Stimulated activated CD4-positive, alpha-beta T cell treated with anti-CD3 and anti-CD28 coated beads, Interleukin-2, amount 100 ng/mL, for 4 hours (primary cell): ENCODE measurements at regions not wholly inside any gene's neighbourhood (a gene's known extent, or its start where the extent isn't known, plus 50 kb on each side); places are given as distances from the start of the nearest gene placed in this dataset.
"Not testable (repeated sequence)": the region's sequence is repeated elsewhere in the genome, so short reads cannot be mapped to it uniquely, and the experiment has no call there.

Experiments
- DNase-seq: peaks from one replicate; pipeline ENCODE4 v3.0.0-alpha.2; 2020; ENCODE audit warnings: low read depth

DNA sequence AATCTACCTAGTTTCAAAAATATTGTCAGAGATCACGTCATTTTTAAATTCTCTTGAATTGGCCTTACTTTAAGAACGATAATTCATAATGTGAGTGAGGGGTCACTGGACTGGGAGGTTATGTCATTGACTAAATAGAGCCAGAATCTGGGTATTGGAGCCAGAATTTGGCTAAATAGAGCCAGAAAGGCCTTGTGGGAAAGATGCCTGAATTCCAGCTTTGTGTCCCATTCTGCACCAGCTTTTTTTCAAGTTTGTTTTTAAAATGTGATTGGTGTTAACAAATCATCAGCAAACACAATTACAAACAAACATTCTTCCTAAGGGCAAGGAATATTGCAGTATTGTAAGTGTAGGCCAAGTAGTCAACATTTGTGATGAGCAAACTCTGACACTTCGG is 233.2 kb upstream of the PRKCQ start:
- DNase-seq, result no peak

DNA sequence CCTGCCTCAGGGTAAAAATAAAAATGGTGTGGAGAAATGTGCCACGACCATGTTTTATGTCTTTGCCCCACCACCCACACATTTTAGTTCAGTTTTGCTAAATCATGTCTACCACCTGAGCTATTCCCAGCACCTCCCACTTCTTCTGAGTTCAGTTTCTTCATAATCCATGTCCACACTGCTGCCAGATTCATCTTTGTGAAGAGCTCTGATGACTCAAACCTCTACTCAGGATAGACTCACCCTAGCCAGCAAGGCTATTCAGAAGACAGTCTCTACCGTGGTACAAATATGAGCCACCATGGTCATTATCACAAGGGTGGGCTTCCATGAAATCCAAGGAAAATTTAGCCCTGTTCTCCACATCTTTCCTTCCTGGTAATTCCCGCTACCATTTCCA is 231.1 kb upstream of the PRKCQ start:
- DNase-seq, result no peak

DNA sequence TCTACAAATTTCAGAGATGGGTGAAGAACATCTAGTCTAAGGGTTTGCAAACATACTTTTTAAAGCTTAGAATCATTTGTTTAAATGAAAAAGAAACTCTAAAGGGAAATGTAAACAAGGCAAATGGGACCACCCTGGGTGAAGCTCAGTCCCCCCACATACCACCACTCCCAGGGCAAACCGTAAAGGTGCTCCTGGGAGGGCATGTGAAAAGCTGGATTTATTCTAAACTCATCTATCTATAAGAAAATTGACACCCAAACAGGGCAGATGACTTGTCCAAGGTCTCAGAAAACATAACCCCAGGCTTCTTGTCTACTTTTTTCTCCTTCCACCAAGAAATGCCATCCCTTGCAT is 223.3 kb upstream of the PRKCQ start:
- no peak for DNase-seq

DNA sequence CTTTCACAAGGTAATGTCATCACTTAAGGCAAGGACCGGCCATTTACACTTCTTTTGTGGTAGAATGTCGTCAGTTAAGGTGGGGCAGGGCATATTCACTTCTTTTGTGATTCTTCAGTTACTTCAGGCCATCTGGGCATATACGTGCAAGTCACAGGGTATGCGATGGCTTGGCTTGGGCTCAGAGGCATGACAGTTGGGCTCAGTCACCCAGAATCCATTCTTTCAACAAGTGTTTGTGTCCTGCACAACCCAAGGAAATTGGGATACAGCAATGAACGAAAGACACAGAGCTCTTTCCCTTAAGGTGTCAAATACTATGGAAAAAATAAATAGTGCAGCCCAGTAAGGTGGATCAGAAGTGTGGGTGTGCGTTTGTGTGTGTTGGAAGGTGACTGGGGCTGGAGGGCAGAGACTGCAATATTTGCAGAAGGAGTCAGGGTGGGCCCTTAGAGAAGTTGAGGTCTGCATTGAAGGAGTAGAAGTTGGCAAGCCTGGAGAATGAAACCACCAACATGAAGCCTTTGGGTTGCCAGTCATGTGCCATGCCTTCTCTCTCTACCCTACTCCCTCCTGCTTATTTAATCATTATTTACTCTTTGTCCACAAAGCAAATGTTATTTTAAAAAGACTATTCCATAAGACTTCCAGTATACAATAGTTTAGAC is 222.8 kb upstream of the PRKCQ start:
- no peak for DNase-seq

DNA sequence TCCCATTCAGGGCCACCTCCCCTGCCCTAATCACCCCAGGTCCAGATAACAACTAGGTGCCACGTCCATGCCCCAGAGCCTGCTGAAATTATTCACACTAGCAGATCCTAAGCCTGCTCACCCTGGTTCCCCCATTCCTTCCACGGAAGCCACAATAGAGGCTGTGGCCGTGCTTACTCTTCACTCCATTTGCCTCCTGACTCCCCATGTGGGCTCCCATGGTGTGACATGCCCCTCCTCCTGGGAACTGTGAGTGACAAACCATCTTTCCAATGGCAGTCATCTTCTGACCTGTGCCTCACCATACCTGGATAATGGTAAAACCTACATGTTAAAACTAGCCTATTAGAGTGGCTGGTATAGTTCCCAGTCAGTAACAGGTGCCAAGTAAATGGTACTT is 216.2 kb upstream of the PRKCQ start:
- no peak for DNase-seq

DNA sequence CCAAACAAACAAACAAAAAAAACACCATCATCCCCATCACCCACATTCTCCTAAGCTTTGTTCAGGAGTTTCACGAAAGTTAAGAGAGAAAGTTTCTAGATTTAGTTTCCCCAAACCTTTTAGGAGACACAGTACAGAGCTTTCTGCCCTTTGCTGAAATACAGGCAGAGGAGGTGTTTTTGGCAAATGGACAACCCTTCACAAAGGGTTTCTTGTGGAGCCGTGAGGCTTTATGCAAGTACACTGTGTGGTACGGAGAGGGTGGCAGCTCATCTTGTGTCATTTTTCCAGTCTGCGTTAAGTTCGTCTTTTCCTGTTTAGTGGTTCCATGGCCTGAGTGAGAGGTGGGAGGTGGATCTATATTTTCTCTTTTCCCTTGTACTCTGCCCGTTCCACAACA is 215.5 kb upstream of the PRKCQ start:
- no peak for DNase-seq

DNA sequence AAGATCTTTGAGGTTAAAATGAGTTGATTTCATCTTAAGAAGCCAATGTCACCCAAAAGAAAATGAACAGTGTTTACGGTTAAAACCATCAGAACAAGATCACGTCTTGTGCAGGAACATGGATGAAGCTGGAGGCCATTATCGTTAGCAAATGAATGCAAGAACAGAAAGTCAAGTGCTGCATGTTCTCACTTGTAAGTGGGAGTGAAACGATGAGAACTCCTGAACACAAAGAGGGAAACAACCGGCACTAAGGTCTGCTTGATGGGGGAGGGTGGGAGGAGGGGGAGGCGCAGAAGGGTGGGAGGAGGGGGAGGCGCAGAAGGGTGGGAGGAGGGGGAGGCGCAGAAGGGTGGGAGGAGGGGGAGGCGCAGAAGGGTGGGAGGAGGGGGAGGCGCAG is 214.8 kb upstream of the PRKCQ start:
- DNase-seq, result not testable (repeated sequence)

DNA sequence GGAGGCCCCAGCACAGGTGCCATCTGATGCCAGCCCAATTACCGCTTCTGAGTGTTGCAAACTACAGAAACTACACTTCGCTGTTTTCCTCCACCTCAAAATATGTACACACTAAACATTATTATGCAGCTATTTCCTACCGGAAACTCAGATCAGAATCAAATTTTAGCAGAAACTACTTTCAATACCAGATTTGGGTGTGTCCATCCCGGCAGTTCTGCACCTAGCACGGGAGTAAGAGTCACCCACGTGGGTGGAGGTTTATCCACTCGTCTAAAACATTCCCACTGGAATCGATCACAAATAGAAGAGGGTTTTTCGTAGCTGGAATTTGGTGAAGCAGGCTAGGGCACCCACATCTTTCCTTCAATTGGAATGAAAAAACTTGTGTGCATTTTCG is 214.4 kb upstream of the PRKCQ start:
- no peak for DNase-seq

DNA sequence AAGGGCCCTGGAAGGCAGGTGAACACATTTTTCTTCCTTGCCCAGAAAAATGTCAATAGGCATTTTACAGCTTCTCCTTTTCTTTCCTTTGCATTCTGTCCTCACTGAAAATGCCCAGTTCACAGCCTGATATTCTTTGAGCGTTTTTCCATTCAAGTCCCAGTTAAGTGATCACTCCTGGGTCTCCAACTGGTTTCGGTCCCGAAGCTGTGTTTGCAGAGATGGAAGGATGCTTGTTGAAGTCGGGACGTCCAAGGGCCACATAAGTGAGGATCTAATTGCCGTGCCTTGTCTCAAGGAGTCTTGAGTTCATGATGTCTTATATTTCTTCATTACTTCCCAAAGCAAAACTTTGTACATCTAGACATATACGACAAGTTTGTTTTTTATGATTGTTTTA is 208.7 kb upstream of the PRKCQ start:
- no peak for DNase-seq

DNA sequence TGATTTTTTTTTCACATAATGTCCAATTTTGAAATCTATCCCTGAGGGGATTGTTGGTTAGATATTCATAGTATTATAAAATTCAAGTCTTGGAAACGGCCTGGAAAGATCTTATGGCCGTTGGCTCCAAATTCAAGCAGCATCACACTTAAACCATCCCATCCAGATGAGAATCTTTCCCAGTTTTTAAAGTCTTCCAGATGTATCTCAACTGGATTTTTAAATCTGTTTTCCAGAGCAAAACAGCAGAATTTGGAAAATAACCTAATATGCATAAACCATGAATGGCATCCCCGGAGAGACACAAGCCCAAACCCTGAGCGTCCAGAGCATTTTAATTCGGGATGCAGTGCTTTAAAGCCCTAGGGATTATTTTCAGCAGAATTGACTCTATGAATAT is 208.2 kb upstream of the PRKCQ start:
- DNase-seq, result no peak

DNA sequence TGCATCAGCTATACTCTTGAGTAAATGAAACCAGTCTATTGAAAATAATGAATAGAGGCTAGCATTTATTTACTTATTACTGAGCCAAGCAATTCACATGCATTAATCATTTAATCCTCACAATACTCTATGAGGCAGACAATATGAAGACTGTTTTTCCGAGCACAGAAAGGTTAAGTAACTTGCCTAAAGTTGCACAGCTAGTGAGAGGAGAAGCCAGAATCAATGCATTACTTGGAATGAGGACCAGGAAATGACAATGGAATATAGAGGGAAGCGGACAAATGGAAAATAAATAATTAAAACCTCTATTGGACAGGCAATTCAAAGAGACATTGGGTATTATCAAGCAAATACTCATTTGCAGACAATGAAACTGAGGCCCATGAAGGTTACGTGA is 207.6 kb upstream of the PRKCQ start:
- DNase-seq, result no peak

DNA sequence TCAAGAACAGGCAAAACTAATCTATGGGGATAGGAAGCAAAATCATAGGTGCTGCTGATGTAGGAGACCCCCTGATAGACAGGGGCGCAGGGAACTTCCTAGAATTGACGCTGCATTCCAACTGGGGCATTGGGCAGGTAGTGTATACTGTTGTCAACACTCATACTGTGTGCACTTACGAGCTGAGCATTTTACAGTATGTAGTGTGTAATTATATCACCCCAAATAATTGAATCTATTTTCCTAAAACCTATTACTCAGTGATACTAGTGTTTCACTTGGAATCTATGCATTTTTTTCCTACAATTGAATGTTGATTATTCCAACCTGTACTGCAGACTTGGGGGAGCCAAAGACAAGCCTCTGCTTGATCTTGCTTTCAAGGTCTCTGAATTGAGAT is 207.0 kb upstream of the PRKCQ start:
- no peak for DNase-seq

DNA sequence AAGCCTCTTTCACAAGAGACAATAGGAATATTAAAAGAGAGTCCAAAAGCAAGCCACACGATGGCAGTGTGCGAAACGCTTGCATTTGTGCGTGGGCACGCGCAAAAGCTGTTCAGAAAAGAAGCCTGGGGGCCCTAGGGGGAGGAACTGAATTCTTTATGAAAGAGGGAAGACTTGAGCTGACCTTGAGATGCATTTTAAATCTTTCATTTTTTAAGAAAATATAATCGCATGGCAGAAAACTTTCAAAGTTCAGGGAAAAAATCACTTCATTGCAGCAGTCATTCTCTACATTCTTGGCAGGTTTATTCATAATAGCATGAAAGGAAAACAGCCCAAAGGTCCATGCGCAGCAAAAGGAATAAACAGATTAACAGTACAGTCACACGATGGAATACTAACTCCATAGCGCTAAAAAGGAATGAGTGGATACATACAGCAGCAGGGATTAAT is 206.5 kb upstream of the PRKCQ start:
- DNase-seq, result no peak

DNA sequence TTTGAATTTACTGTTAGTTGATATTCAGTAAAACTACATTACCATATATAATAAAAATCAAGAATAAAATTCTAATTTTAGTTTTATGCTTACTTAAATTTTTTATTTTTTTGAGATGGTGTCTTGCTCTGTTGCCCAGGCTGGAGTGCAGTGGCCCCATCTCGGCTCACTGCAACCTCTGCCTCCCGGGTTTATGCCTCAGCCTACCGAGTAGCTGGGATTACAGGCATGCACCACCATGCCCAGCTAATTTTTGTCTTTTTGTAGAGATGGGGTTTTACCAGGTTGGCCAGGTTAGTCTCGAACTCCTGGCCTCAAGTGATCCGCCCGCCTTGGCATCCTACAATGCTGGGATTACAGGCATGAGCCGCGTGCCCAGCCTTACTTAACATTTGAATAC is 204.4 kb upstream of the PRKCQ start:
- not testable (repeated sequence) for DNase-seq

DNA sequence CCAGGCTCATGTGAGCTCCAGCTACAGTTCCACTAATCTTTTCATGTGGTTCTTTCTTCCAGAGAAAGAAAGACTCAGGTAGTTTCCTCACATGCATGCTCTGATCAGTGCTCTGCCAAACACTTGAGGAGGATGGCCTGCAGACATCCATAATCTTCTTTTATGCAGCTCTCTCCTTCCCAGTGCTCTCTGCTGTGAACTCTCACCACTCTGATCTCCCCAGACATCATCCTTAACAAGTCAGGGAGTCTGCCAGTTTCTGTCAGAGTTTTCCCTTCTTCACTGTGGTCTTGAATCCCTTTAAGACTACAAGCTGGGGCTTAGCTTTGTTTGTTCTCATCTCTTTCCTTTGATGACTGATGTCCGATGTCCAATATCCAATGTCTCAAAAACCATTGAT is 203.4 kb upstream of the PRKCQ start:
- no peak for DNase-seq

DNA sequence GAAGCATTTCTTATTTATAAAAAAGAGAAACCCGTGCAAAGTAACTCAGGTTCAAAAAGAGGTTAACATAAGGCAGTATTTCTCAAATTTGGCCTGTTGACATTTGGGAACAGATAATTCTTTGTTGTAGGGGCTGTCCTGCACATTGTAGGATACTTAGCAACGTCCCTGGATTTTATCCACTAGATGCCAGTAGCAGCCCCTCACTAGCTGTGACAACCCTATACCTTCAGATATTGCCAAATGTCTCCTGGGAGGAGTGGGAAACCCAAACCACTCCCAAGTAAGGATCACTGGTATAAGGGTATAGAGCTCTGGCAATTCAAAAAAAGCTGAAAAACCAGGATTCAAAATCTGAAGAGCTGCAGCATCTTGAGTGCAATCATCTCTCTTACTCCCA is 202.3 kb upstream of the PRKCQ start:
- DNase-seq, result no peak

DNA sequence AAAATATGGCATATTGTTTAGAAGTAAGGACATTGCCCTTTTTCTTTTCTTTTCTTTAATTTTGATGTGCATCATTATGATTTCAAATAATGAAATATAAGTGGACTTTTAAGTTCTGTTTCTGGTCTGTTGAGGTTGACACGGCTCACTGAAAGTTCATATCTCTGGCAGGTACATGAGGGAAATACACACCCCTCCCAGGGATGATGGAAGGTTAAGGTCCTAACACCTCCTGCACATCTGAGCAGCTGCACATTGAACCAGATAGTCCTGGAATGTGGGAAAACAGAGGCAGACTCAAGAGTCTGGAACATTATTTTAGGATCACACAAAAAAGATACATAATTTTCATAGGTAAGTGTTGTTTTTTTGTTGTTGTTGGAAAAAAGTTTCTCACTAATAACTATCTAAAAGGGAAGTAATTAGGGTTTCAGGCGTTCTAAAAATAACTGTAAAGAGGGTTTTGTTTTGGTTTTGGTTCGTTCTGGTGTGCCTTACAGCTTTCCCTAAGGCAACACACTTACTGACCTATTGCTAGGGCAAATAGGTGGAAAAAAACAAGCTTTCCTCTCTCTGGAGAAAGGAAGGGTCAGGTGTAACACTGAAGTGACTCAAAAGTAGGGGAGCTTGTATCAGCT is 201.2 kb upstream of the PRKCQ start:
- no peak for DNase-seq

DNA sequence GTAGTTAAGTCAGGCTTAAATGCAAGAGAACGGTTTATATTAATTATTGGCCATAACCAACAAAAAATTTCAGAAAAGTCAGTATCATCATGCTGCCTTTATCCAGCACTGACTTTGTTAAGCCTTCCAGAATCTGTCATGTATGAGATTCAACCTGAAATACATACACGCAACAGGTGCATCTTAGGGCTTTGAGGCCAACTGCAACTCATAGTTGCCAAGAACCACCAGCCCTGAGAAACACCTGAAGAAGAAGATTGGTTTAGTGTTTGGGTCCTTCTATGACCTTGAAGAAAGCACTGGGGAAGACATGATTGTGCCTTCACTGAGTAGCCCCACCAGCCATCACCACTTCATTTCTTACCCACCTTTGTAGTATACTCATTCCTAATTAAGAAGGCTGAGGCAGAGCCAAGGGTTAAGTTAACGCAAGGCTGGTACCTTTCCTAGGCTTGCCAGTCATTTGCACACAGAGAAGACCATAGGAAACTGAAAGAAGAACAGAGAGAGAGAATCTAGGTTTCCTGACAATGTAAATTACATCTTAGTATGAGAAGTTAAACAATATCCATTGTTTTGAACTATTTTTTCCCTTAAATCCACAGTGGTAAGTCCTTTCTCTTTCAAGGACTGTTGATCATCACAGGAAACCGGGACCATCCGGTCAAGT is 200.1 kb upstream of the PRKCQ start:
- no peak for DNase-seq

DNA sequence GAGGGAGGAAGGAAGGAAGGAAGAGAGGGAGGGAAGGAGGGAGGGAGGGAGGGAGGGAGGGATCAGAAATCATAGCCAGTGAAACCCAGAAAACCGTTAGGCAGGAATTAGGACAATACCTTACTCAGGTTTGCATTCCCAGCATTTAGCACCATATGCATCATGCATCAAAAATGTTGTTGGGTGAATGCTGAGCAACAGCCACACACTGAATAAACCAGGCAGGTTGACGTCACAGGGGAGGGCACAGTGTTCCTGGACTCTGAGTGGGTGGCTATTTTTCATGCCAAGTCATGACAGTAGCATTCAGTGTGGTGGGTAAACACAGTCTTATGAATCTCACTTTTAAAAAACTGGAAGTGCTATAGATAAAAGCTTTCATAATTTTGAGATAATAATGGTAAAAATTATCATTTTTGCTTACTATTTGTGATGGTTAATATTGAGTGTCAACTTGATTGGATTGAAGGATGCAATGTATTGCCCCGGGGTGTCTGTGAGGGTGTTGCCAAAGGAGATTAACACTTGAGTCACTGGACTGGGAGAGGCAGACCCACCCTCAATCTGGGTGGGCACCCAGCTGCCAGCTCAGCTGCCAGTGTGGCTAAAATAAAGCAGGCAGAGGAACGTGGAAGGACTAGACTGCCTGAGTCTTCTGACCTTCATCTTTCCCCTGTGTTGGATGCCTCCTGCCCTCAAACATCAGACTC is 199.1 kb upstream of the PRKCQ start:
- no peak for DNase-seq

DNA sequence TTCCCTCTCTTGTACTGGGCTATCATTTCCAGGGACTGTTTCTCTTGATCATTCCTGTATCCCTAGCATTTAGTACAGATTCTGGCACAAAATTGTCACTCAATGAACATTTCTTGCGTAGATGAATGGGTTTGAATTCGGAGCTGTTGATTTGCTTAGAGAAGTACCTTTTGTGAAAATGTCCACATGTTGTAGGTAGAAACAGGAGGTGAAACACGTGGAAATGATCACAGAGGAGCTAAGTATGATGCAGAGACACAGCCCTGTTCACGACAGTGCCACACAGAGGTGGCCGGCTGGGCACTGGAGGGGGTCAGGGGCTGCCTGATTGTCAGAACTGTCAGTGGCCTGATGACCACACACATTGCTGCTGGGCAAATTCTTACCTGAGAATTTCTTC is 196.1 kb upstream of the PRKCQ start:
- DNase-seq, result no peak

DNA sequence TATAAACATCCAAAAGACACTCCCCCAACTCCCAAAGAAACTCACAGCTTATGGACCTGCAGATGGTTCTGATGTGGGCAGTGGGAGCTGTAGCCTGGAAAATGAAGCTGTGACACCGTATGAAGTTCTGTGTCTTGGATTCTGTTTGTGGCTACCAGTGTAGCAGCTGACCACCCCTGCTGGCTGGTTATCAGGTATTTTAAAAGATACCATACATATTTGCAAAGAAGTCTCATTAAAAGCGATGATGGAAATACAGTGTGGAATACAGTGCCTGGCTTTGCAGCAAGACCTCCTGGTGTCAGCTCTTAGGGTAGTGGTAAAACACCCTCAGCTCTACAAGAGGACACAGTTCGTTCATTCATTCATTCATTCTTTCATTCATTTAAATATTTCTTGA is 194.3 kb upstream of the PRKCQ start:
- no peak for DNase-seq

DNA sequence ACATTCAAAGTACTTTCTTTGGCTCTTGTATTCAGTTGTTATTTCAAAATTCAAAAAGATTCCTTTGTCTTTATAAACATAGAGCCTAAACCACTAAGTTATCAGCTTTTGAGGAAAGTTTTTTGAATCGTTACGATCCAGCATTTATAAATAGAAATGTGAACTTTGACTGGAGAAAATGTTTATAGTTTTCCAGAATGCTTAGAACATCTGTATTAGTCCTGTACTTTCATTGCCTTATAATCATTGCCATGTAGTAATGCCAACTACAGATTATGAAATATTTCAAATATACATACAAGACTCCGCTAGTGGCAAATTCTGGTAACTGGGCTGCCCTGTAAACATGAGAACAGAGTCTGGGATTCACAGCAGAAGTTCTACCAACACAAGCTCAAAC is 191.3 kb upstream of the PRKCQ start:
- DNase-seq, result no peak

DNA sequence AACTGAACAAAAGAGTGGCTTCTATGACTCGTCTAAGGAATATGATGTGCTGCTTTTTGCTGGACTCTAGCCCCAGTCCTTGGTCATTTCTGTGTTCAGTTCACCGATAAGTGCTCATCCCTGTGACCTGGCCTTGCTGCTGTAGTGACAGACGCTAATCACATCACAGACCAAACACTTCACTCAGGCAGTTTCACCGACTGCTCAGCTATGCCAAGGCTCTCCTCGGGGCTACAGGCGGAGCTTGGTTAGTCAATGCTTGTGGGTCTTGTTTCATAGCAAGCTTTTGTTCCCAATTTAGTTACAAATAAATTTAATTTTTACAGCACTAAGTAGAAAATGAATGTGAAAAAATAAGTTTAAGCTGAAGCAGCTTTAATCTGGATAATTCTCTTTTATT is 190.8 kb upstream of the PRKCQ start:
- no peak for DNase-seq
